ENCODE measurements at regions not wholly inside any gene's neighbourhood (a gene's known extent, or its start where the extent isn't known, plus 50 kb on each side); places are given as distances from the start of the nearest gene placed in this dataset.

DNA sequence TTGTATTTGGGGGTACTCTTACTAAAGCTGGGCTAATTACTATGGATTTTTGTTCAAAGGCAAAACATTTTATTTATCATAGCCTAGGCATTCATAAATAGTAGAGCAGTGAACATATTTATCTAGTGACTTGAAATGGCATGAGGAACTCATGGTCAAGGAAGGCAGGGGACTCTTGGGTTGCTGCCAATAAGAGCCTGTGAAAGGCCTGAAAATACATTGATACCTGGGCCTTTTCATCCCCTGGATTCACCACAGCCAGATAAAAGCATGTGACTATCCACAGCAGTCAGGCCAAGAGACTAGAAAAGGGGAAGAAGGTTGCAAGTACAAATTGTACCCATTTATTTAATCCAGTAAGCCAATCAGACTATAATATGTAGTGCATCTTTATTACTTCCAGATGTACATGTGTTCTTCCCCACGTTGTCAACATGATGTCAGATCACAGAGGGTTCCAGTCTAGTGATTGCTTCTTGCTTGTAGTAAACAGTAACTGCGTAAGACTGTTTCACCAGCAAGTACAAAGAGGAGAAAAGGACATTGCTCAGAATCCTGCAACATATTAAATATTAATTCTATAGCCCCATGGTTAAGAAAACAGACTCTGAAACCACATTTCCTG, 409.7 kb downstream of the NOVA1 start:
- Histone ChIP-seq H3K79me1 (ENCODE audit: insufficient read depth, low read depth, low read length, poor library complexity, severe bottlenecking) (no peaks in the 10 kb centered on the region), H3K27ac (ENCODE audit: insufficient read length, low read depth, low read length) (no peak overlapping the region), H3K4me1 (ENCODE audit: insufficient read depth, low read length) (no peaks in the 10 kb centered on the region), H4K91ac (ENCODE audit: insufficient read length, low read depth, low read length) (no peak overlapping the region), H4K5ac (ENCODE audit: insufficient read length, low read depth, low read length) (no peak overlapping the region), H3T11ph (ENCODE audit: low read length) (no peak overlapping the region), H3K4ac (ENCODE audit: low read depth, low read length) (no peak overlapping the region), H2BK15ac (ENCODE audit: low read depth, low read length) (no peak overlapping the region), H3K18ac (ENCODE audit: insufficient read length, low read depth, low read length) (no peak overlapping the region), H3K9me3 (ENCODE audit: control insufficient read depth, low read depth, low read length) (no peaks in the 10 kb centered on the region), H3K9ac (ENCODE audit: extremely low read depth, insufficient read length, low read length) (no peak overlapping the region), H2BK12ac (ENCODE audit: insufficient read length, low read depth, low read length) (no peak overlapping the region), H4K20me1 (ENCODE audit: control insufficient read depth, insufficient read depth, insufficient read length) (no peaks in the 10 kb centered on the region), H2AFZ (ENCODE audit: low read length) (no peak overlapping the region), H3K23ac (ENCODE audit: insufficient read length, low read depth, low read length) (no peak overlapping the region), H2AK5ac (ENCODE audit: insufficient read length, low read length) (no peak overlapping the region), H3K27me3 (ENCODE audit: insufficient read depth, low read length) (no peaks in the 10 kb centered on the region), H2BK20ac (ENCODE audit: low read depth, low read length, poor library complexity, severe bottlenecking) (no peak overlapping the region), H3K4me2 (ENCODE audit: insufficient read depth, insufficient read length, low read length) (no peak overlapping the region), H3K14ac (ENCODE audit: insufficient read depth, low read length) (no peak overlapping the region), H2BK120ac (ENCODE audit: low read depth, low read length, poor library complexity, severe bottlenecking) (no peak overlapping the region), H3K23me2 (ENCODE audit: insufficient read length, low read depth, low read length, poor library complexity, severe bottlenecking) (no peaks in the 10 kb centered on the region), H3K79me2 (ENCODE audit: insufficient read depth, low read length) (no peaks in the 10 kb centered on the region), H2BK5ac (ENCODE audit: insufficient read length, low read length) (no peak overlapping the region), H4K8ac (replicated peaks; ENCODE audit: insufficient read length, low read depth, low read length) (no peak overlapping the region), H3K56ac (ENCODE audit: insufficient read length, low read depth, low read length) (no peak overlapping the region)
- Mint-ChIP-seq H3K9me3 (no peaks in the 10 kb centered on the region), H3K36me3 (ENCODE audit: insufficient read depth in 1 of 3, low read depth in 3 of 3) (no peaks in the 10 kb centered on the region), H3K4me1 (no peaks in the 10 kb centered on the region), H3K4me3 (no peak overlapping the region), H3K27me3 (ENCODE audit: low read depth) (no peaks in the 10 kb centered on the region), H3K27ac (no peak overlapping the region)
- no peak for TF ChIP-seq CTCF (conservative IDR thresholded peaks at IDR 0.05)
- no peak for DNase-seq
- WGBS (ENCODE audit: extremely low coverage, insufficient read length, low lambda C conversion rate): no CpG with 5 or more reads among the region's 2 CpGs

Data from H9 (cell line).